SK-N-SH (cell line): ENCODE measurements at regions not wholly inside any gene's neighbourhood (a gene's known extent, or its start where the extent isn't known, plus 50 kb on each side); places are given as distances from the start of the nearest gene placed in this dataset.

ENCODE experiments used
- CTCF ChIA-PET: fragments of 300-600, 350-600 bp; formaldehyde crosslinking; extraction: SDS; loops from one replicate; lab custom pipeline; 2021; lab: Yijun Ruan, JAX
- POLR2A ChIA-PET: fragments of 350-600 bp; sonication (Branson Sonifier 250); formaldehyde crosslinking; extraction: SDS; loops from one replicate; lab custom pipeline; 2020; ENCODE audit warnings: antibody characterized with exemption, inconsistent platforms; lab: Yijun Ruan, JAX
- DNase-seq: peaks from one replicate; pipeline ENCODE4 v3.0.0; 2012
- H2AFZ ChIP-seq: fragments of 200-600 bp; sonication (generic); 2 replicates; pipeline ENCODE4 v1.8.1; 2016; ENCODE audit warnings: antibody characterized with exemption, mild to moderate bottlenecking, low read depth
- H3F3A ChIP-seq: fragments of 200-600 bp; sonication (generic); replicated peaks from 2 replicates; pipeline ENCODE3; 2016; ENCODE audit warnings: antibody characterized with exemption, mild to moderate bottlenecking; ENCODE audit not compliant: insufficient read depth
- H3K27ac ChIP-seq, 2 experiments: fragments of 200-500 bp in 1 of 2; fragments of 200-600 bp in 1 of 2; sonication (Bioruptor generic) in 1 of 2; sonication (generic), shearing (Covaris generic) in 1 of 2; 2 replicates each; pipeline versions ENCODE4 v1.5.1 to v1.6.1; 2014 to 2016; ENCODE audit warnings: low read depth in 2 of 2, inconsistent platforms in 1 of 2, low read length in 1 of 2, mild to moderate bottlenecking in 1 of 2, mixed read lengths in 1 of 2
- H3K27me3 ChIP-seq: fragments of 200-600 bp; sonication (generic), shearing (Covaris generic); 2 replicates; pipeline ENCODE4 v1.6.1; 2016; ENCODE audit warnings: mixed run types; ENCODE audit not compliant: insufficient read depth
- H3K36me3 ChIP-seq, 2 experiments: fragments of 200-500 bp in 1 of 2; fragments of 200-600 bp in 1 of 2; sonication (Bioruptor generic) in 1 of 2; sonication (generic) in 1 of 2; replicated peaks in 1 of 2; 2 replicates each; pipeline versions ENCODE3 to v1.5.1; 2014 to 2016; ENCODE audit warnings: low read length in 1 of 2, mild to moderate bottlenecking in 1 of 2; ENCODE audit not compliant: insufficient read depth in 2 of 2, control insufficient read depth in 1 of 2
- H3K4me1 ChIP-seq, 2 experiments: fragments of 200-500 bp in 1 of 2; fragments of 200-600 bp in 1 of 2; sonication (Bioruptor generic) in 1 of 2; sonication (generic), shearing (Covaris generic) in 1 of 2; 2 replicates each; pipeline versions ENCODE4 v1.5.1 to v1.6.1; 2014 to 2016; ENCODE audit warnings: low read depth in 1 of 2, low read length in 1 of 2, mixed run types in 1 of 2; ENCODE audit not compliant: insufficient read depth in 2 of 2, control insufficient read depth in 1 of 2
- H3K4me2 ChIP-seq: fragments of 200-600 bp; sonication (generic), shearing (Covaris generic); 2 replicates; pipeline ENCODE4 v1.6.1; 2017; ENCODE audit warnings: mixed run types
- H3K4me3 ChIP-seq, 2 experiments: fragments of 200-500 bp in 1 of 2; fragments of 200-600 bp in 1 of 2; sonication (Bioruptor generic) in 1 of 2; sonication (generic), shearing (Covaris generic) in 1 of 2; 2 replicates each; pipeline versions ENCODE4 v1.5.1 to v1.8.1; 2014 to 2016; ENCODE audit warnings: low read depth in 2 of 2, inconsistent platforms in 1 of 2, low read length in 1 of 2, mild to moderate bottlenecking in 1 of 2, mixed read lengths in 1 of 2, moderate library complexity in 1 of 2
- H3K79me2 ChIP-seq: fragments of 200-600 bp; sonication (generic); 2 replicates; pipeline ENCODE4 v1.8.1; 2017; ENCODE audit warnings: mild to moderate bottlenecking; ENCODE audit not compliant: insufficient read depth
- H3K9ac ChIP-seq: fragments of 200-600 bp; sonication (generic); 2 replicates; pipeline ENCODE4 v1.6.1; 2017; ENCODE audit warnings: mixed run types
- H3K9me2 ChIP-seq: fragments of 200-600 bp; sonication (generic); 2 replicates; pipeline ENCODE4 v1.6.1; 2017; ENCODE audit warnings: mixed run types
- H3K9me3 ChIP-seq: fragments of 200-600 bp; sonication (generic); 2 replicates; pipeline ENCODE4 v1.6.1; 2017; ENCODE audit warnings: mixed run types, mild to moderate bottlenecking, moderate library complexity
- H4K20me1 ChIP-seq: fragments of 200-600 bp; sonication (generic); 2 replicates; pipeline ENCODE4 v1.6.1; 2017; ENCODE audit warnings: mild to moderate bottlenecking, mixed run types; ENCODE audit not compliant: insufficient read depth
- CHD2 ChIP-seq: fragments of 150-350 bp; IDR thresholded peaks from 2 replicates; pipeline ENCODE4 v1.6.1; 2018; ENCODE audit warnings: low read length; ENCODE audit not compliant: partially characterized antibody
- EZH2phosphoT487 ChIP-seq: fragments of 200-600 bp; sonication (generic); IDR thresholded peaks from 2 replicates; pipeline ENCODE4 v1.6.1; 2017; ENCODE audit warnings: low read depth, mixed run types, mild to moderate bottlenecking, antibody characterized with exemption, moderate library complexity, borderline replicate concordance
- FOSL2 ChIP-seq: IDR thresholded peaks from 2 replicates; pipeline ENCODE4 v1.4.0; 2012; ENCODE audit warnings: low read depth, mild to moderate bottlenecking, moderate library complexity, borderline replicate concordance
- FOXJ3 ChIP-seq: sonication (generic); formaldehyde crosslinking; IDR thresholded peaks from 2 replicates; pipeline ENCODE4 v1.5.1; 2020; ENCODE audit warnings: mild to moderate bottlenecking, missing genetic modification reagents
- FOXM1 ChIP-seq: IDR thresholded peaks from 2 replicates; pipeline ENCODE4 v1.4.0; 2012; ENCODE audit warnings: low read depth, mild to moderate bottlenecking
- JUND ChIP-seq: IDR thresholded peaks from 2 replicates; pipeline ENCODE4 v1.4.0; 2012
- MEF2A ChIP-seq: IDR thresholded peaks from 2 replicates; pipeline ENCODE4 v1.4.0; 2012; ENCODE audit warnings: low read depth, borderline replicate concordance
- MXI1 ChIP-seq: IDR thresholded peaks from 2 replicates; pipeline ENCODE4 v1.6.1; 2012; ENCODE audit warnings: mild to moderate bottlenecking, low read depth, low read length, improper control_type of control experiment
- POLR2AphosphoS5 ChIP-seq: IDR thresholded peaks from 2 replicates; pipeline ENCODE4 v1.6.1; 2012; ENCODE audit warnings: low read depth, low read length
- RCOR1 ChIP-seq: fragments of 150-350 bp; IDR thresholded peaks from 2 replicates; pipeline ENCODE4 v1.6.1; 2017; ENCODE audit warnings: antibody characterized with exemption, low read length
- REST ChIP-seq: IDR thresholded peaks from 2 replicates; pipeline ENCODE4 v1.6.1; 2012; ENCODE audit warnings: mild to moderate bottlenecking, low read depth, low read length, moderate library complexity
- RXRA ChIP-seq: IDR thresholded peaks from 2 replicates; pipeline ENCODE4 v1.4.0; 2012; ENCODE audit warnings: low read depth, mild to moderate bottlenecking, borderline replicate concordance
- SMC3 ChIP-seq: IDR thresholded peaks from 2 replicates; pipeline ENCODE4 v1.6.1; 2012; ENCODE audit warnings: low read depth, low read length, improper control_type of control experiment
- TCF12 ChIP-seq: IDR thresholded peaks from 2 replicates; pipeline ENCODE4 v1.4.0; 2012
- TEAD4 ChIP-seq: IDR thresholded peaks from 2 replicates; pipeline ENCODE4 v1.4.0; 2012; ENCODE audit warnings: mild to moderate bottlenecking, borderline replicate concordance; ENCODE audit not compliant: insufficient read depth
- WGBS: methylation state at CpG from one replicate; pipeline ENCODE4 v1.1.6; 2017; ENCODE audit warnings: low lambda C conversion rate; 5-methylcytosine and 5-hydroxymethylcytosine counted together
- TF ChIP-seq, protein P1 (sequence below): fragments of 150-350 bp; IDR thresholded peaks from 2 replicates; pipeline ENCODE4 v1.6.1; 2016; ENCODE audit warnings: mild to moderate bottlenecking, low read depth, low read length
- TF ChIP-seq, protein P2 (sequence below): IDR thresholded peaks from 2 replicates; pipeline ENCODE4 v1.4.0; 2012; ENCODE audit warnings: low read depth, borderline replicate concordance

- H2AFZ ChIP-seq = no peak overlapping the region
- H3K27ac ChIP-seq = no peak overlapping the region
- H3K27me3 ChIP-seq = no peaks in the 10 kb centered on the region
- H4K20me1 ChIP-seq = no peaks in the 10 kb centered on the region
- 0% methylated on average over 1 of the region's 1 CpG for WGBS
- no peaks in the 10 kb centered on the region for H3K36me3 ChIP-seq
- no peak overlapping the region for H3K4me2 ChIP-seq
- TF ChIP-seq TEAD4 (no peak), REST (no peak), RXRA (no peak), FOXM1 (no peak)
- CTCF ChIA-PET = no interaction called here
- POLR2A ChIA-PET = no interaction called here
- H3K4me1 ChIP-seq = no peaks in the 10 kb centered on the region
- no peak overlapping the region for H3K9ac ChIP-seq
- DNase-seq = no peak
- H3F3A ChIP-seq = no peaks in the 10 kb centered on the region
- H3K9me2 ChIP-seq = no peaks in the 10 kb centered on the region
- H3K9me3 ChIP-seq = no peaks in the 10 kb centered on the region; the same call in 1 of the 2 replicates
- H3K4me3 ChIP-seq = no peak overlapping the region
- H3K79me2 ChIP-seq = no peaks in the 10 kb centered on the region
Measured at GRCh38 chr13:56515441-56515840, 625.3 kb upstream of the PRR20A start.

- DNase-seq = no peak
- Histone ChIP-seq H3K4me3 (no peak overlapping the region), H3K9ac (no peak overlapping the region), H3K9me2 (no peaks in the 10 kb centered on the region), H2AFZ (no peak overlapping the region), H3K27me3 (no peaks in the 10 kb centered on the region), H3K4me2 (no peak overlapping the region), H3K79me2 (no peaks in the 10 kb centered on the region), H3K36me3 (no peaks in the 10 kb centered on the region), H3K4me1 (no peaks in the 10 kb centered on the region), H3K27ac (no peak overlapping the region), H4K20me1 (no peaks in the 10 kb centered on the region), H3F3A (no peaks in the 10 kb centered on the region), H3K9me3 (no peaks in the 10 kb centered on the region)
- ChIA-PET POLR2A (no interaction called here), CTCF (no interaction called here)
- WGBS = 0% methylated on average over 1 of the region's 1 CpG
- TF ChIP-seq JUND (no peak), REST (no peak), TCF12 (no peak), MXI1 (no peak), CHD2 (no peak), SMC3 (no peak), MEF2A (no peak), FOXJ3 (CRISPR knock-in tag) (no peak), FOSL2 (no peak), EZH2phosphoT487 (no peak), POLR2AphosphoS5 (no peak), RCOR1 (no peak)
- TF ChIP-seq, protein P1, sequence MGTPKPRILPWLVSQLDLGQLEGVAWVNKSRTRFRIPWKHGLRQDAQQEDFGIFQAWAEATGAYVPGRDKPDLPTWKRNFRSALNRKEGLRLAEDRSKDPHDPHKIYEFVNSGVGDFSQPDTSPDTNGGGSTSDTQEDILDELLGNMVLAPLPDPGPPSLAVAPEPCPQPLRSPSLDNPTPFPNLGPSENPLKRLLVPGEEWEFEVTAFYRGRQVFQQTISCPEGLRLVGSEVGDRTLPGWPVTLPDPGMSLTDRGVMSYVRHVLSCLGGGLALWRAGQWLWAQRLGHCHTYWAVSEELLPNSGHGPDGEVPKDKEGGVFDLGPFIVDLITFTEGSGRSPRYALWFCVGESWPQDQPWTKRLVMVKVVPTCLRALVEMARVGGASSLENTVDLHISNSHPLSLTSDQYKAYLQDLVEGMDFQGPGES = no peak
- TF ChIP-seq, protein P2, sequence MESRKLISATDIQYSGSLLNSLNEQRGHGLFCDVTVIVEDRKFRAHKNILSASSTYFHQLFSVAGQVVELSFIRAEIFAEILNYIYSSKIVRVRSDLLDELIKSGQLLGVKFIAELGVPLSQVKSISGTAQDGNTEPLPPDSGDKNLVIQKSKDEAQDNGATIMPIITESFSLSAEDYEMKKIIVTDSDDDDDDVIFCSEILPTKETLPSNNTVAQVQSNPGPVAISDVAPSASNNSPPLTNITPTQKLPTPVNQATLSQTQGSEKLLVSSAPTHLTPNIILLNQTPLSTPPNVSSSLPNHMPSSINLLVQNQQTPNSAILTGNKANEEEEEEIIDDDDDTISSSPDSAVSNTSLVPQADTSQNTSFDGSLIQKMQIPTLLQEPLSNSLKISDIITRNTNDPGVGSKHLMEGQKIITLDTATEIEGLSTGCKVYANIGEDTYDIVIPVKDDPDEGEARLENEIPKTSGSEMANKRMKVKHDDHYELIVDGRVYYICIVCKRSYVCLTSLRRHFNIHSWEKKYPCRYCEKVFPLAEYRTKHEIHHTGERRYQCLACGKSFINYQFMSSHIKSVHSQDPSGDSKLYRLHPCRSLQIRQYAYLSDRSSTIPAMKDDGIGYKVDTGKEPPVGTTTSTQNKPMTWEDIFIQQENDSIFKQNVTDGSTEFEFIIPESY = no peak
Measured at GRCh38 chr13:56528040-56528790, 612.5 kb upstream of the PRR20A start.
